ENCODE measurements at regions not wholly inside any gene's neighbourhood (a gene's known extent, or its start where the extent isn't known, plus 50 kb on each side); places are given as distances from the start of the nearest gene placed in this dataset.
"Not testable (repeated sequence)": the region's sequence is repeated elsewhere in the genome, so short reads cannot be mapped to it uniquely, and the experiment has no call there.

DNA sequence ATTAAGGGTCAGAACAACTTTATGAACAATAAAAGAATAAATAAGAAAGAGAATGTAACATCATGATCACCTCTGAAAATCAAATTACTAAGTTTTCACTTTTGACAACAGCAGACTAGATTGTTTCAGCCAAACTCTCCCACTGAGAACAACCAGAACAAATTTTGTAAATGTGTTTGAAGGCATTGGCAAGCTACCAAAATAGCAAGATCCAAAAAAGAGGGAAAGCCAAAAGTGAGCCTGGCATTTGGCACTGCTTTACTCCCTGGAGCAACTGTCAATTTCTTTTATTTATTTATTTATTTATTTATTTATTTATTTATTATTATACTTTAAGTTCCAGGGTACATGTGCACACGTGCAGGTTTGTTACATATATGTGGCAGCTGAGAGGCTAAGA is 67.2 kb downstream of the CFAP44 start (continued):
- TF ChIP-seq NRF1 (IDR thresholded peaks at IDR 0.05; ENCODE audit: low read depth, low read length) = no peak
- TF ChIP-seq HDAC6 (IDR thresholded peaks at IDR 0.05; ENCODE audit: low read depth, low read length) = no peak
- no peak for TF ChIP-seq CREB1 (IDR thresholded peaks at IDR 0.05)
- no peak for TF ChIP-seq HDAC2 (IDR thresholded peaks at IDR 0.05; ENCODE audit: borderline replicate concordance in 1 of 2, low read depth in 2 of 2, low read length in 2 of 2)
- TF ChIP-seq, protein P1, sequence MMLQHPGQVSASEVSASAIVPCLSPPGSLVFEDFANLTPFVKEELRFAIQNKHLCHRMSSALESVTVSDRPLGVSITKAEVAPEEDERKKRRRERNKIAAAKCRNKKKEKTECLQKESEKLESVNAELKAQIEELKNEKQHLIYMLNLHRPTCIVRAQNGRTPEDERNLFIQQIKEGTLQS (IDR thresholded peaks at IDR 0.05; ENCODE audit: insufficient read depth, low read depth, low read length) = no peak

DNA sequence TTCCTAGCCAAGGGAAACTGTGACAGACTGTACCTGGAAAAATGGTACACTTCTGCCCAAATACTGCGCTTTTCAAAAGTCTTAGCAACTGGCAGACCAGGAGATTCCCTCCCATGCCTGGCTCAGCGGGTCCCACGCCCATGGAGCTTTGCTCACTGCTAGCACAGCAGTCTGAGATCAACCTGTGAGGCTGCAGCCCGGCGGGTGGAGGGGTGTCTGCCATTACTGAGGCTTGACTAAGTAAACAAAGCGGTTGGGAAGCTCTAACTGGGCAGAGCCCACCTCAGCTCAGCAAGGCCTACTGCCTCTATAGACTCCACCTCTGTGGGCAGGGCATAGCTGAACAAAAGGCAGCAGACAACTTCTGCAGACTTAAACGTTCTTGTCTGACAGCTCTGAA is 74.5 kb downstream of the CFAP44 start:
- DNase-seq (ENCODE audit: low read depth in 1 of 2, low spot score in 2 of 2); H4K20me1 ChIP-seq (replicated peaks in 1 of 2; ENCODE audit: control insufficient read depth in 1 of 2, insufficient read depth in 2 of 2, low read length in 2 of 2); H4K5ac ChIP-seq (ENCODE audit: insufficient read length, low read depth, low read length); H3K4me2 ChIP-seq (ENCODE audit: insufficient read depth in 1 of 2, low read depth in 2 of 2, low read length in 2 of 2); H4K91ac ChIP-seq (replicated peaks; ENCODE audit: insufficient read length, low read length); H3K27me3 ChIP-seq (replicated peaks in 1 of 4; ENCODE audit: control insufficient read depth in 3 of 4, extremely low read depth in 1 of 4, insufficient read depth in 3 of 4, low read length in 3 of 4); H2AK5ac ChIP-seq (ENCODE audit: low read depth, low read length); H2BK20ac ChIP-seq (ENCODE audit: low read length); H2BK15ac ChIP-seq (ENCODE audit: low read length); H2AFZ ChIP-seq (ENCODE audit: low read length); H3K36me3 ChIP-seq (ENCODE audit: control insufficient read depth in 2 of 4, insufficient read depth in 4 of 4, low read length in 3 of 4); POLR2A ChIA-PET (ENCODE audit: partially characterized antibody); FAIRE-seq; H2BK12ac ChIP-seq (ENCODE audit: low read depth, low read length); H2BK5ac ChIP-seq (ENCODE audit: low read depth, low read length); H3K4me1 ChIP-seq (replicated peaks in 1 of 4; ENCODE audit: control insufficient read depth in 3 of 4, insufficient read depth in 4 of 4, low read length in 3 of 4); H4K8ac ChIP-seq (ENCODE audit: extremely low read depth, insufficient read depth, low read length); H3K4ac ChIP-seq (replicated peaks; ENCODE audit: insufficient read length, low read depth, low read length); H3K23me2 ChIP-seq (ENCODE audit: low read depth, low read length); H3K56ac ChIP-seq (replicated peaks; ENCODE audit: insufficient read length, low read depth, low read length); H3K23ac ChIP-seq (ENCODE audit: insufficient read length); H3K79me1 ChIP-seq (ENCODE audit: low read depth, low read length); H3K18ac ChIP-seq (ENCODE audit: extremely low read depth, low read length); H3K79me2 ChIP-seq (ENCODE audit: control insufficient read depth in 1 of 2, insufficient read depth in 2 of 2, low read length in 2 of 2); H3K4me3 ChIP-seq (ENCODE audit: extremely low read depth in 1 of 4, insufficient read depth in 2 of 4, low read depth in 3 of 4, low read length in 4 of 4); H3K14ac ChIP-seq (ENCODE audit: insufficient read length); H3K27ac ChIP-seq (ENCODE audit: low read depth, low read length); H3K9ac ChIP-seq (replicated peaks in 1 of 4; ENCODE audit: extremely low read depth in 1 of 4, low read depth in 3 of 4, low read length in 3 of 4); H2BK120ac ChIP-seq (replicated peaks; ENCODE audit: low read depth, low read length); H3K9me3 ChIP-seq (ENCODE audit: insufficient read depth in 2 of 2, low read depth in 1 of 2, low read length in 1 of 2): not testable (repeated sequence)
- CTCF ChIA-PET (ENCODE audit: partially characterized antibody) = interaction anchor here (0.9 to 2.2 kb wide), 3 partner anchors 13 to 26 kb away, joined by 3 to 7 read pairs (median 5); no protein-coding TSS in a partner anchor
- 88% methylated on average over 7 of the region's 7 CpGs; no CpG with 5 or more reads in 1 of the 2 experiments for WGBS, 2 experiments (ENCODE audit: extremely low coverage in 1 of 2, insufficient coverage in 1 of 2, insufficient read length in 1 of 2, insufficient replicate concordance in 2 of 2, low coverage in 1 of 2, low lambda C conversion rate in 2 of 2, missing lambda C conversion rate in 1 of 2)
